ENCODE measurements at regions not wholly inside any gene's neighbourhood (a gene's known extent, or its start where the extent isn't known, plus 50 kb on each side); places are given as distances from the start of the nearest gene placed in this dataset.
"Not testable (repeated sequence)": the region's sequence is repeated elsewhere in the genome, so short reads cannot be mapped to it uniquely, and the experiment has no call there.

DNA sequence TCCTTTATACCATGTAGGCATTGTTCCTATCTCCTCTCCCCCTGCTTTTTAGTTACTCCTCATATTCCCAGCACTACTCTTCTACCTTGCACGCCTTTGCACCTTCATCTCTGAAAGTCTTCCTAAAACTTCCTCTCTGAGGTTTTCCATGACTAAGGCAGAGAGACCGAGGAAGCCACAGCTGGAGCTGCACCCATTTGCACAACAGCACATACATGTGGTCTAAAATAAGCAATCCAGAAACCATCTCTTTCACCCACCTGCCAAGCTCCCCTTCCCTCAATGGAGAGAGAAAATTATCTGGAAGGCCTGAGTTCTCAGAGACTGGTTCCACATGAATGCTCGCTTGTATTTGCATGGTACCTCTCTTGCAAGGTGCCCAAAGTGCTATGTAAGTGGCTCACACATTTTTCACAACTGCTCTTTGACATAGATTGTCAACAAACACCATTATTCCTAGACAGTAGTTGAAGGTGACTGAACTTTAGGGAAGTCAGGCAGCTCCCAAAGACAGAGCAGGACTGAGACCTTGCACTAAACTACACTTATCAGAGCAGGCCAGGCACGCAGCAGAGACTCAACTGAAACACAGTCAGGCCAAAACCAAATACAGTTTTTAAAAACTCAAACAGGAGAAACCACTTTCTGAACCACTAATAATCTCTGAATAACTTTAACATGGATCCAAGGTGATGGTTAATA, 313.2 kb downstream of the TFAP2A start:
- DNase-seq, result no peak

DNA sequence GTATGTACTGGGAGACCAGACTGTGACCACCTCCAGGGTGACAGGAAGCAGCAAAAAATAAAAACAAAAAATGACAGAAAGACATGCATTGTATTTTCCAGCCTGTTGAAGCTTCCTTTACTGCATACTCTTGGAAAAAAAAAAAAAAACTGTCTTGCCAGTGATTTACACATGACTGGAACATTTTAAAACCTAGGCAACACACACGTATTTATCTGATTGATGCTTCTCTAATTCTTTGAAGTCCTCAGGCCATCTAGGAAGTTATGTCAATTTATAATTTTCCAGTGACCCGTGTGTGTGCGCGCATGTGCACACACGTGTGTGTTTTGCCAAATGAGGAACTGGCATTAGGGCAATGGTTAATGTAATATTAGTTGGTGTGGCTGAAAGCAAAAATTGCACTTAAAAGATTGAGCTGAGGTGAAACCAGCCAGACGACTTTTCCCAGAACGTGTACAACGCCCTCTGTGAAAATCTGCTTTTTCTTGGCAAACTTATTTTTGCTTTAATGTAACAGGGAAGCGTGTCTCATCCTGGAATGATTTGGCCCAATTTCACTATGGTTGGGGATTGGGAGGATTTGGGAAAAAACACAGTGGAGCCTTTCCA, 315.2 kb downstream of the TFAP2A start:
- no peak for DNase-seq

DNA sequence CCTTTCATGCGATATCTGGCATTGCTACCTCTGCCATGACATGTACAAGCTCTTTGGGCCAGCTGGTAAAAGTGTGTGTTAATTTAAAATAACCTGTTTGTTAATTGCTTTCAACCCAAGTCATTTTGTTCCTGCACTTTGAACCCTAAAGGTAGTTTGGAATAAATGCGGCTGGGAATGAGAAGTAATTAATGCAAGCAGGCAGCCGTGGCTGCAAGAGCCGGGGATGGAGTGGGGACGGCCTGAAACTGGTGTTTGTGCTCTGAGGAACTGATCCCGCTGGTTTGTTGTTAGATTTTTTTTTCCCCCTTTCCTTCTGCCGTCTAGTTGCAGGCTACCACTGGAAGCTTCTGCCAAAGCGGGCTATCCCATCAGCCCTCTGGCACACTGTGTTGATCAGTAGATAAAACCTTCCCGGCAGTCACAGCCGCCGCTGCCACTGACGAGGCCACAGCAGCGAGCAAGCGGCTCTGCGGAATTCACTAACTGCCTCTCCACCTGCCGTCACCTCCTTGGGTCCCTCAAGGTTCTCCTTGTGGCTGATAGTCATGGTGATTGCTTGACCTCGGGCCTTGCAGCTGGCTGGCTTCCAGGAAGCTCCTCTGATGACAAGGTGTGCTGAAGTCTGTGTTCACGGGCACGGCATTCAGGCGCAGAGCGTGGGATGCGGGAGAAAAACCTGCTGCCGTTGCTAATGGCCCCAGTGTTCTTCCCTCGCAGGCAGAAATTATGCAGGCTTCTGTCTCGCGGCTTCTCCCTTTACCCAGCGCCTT, 315.9 kb downstream of the TFAP2A start:
- DNase-seq, result peak; percentile 18

DNA sequence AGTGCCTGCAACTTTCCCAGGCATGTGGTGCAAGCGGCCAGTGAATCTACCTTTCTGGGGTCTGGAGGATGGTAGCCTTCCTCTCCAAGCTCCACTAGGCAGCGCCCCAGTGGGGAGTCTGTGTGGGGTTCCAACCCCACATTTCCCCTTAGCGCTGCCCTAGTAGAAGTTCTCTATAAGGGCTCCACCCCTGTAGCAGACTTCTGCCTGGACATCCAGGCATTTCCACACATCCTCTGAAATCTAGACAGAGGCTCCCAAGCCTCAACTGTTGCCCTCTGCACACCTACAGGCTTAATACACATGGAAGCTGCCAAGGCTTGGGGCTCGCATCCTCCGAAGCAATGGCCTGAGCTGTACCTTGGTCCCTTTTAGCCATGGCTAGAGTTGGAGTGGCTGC, 321.6 kb downstream of the TFAP2A start:
- no peak for DNase-seq

DNA sequence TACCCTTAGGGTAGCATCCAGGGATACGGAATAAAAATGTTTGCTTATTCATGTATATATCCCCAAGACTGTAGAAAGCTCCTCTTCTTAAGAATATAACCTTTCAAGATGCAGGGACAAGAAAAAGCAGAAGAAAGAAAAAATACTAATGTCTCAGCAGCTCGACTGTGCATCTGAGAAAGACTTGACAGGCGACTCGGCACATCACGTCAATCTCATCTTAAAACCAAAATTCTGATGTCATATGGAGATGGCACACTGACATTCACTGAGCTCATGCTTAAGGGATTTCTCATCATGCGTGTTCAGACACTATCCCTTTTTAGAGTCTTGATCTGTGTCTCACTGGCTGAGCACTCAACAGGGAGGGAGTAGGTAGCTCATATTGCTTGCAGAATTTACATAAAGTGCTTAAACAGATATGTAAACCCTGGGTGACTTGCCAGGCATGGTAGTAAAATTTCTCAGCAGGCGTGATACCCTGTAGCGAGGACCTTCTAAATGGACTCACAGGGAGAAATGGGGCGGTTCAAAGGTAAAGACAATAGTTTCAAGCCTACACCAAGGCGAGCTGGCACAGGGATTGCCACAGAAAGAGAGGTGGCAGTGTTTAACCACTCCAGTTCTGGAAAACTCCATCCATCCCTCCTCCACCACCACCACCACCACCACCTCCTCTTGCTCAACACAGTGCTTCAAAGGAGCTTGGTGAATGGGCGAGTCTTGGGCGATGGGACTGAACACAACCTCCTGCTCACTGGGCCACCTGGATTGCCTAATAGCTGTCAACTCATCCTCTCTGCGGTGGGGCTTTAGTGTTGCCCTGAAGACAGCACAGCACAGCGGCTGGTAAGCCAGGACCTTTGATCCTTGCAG, 330.5 kb downstream of the TFAP2A start:
- no peak for DNase-seq

DNA sequence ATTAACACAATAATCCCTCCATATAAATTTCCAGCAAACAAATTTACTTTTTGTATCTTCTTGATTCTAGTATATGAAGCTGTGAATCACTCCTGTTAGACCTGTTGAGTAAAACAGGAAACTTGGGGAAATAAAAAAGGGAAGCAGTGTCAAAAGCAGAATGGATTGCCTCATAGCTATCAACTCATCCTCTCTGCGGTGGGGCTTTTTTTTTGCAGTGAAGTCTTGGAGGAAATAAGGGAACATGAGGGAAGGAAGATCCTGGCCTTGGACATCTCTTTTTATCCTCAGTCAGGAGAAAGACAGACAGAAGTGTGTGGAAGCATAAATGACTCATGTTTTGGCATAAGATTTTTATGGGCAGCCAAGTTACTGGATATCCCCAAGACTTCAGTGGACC, 332.5 kb downstream of the TFAP2A start:
- no peak for DNase-seq

DNA sequence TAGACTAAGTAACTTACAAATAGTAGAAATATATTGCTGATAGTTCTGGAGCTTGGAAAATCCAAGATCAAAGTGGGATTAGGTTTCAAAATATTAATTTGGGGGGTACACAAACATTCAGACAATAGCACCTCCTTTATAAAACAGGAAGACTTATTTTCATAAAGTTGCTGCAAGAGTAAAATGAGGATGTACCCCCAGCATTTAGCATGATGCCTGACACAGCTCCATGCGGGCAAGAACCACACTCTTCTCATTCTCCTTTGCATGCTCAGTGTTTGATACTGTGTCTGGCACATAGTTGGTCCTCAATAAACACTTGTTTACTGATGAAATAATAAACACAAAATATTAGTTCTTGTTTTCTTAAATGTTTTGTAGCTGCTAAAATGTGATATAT, 332.9 kb downstream of the TFAP2A start:
- no peak for DNase-seq

DNA sequence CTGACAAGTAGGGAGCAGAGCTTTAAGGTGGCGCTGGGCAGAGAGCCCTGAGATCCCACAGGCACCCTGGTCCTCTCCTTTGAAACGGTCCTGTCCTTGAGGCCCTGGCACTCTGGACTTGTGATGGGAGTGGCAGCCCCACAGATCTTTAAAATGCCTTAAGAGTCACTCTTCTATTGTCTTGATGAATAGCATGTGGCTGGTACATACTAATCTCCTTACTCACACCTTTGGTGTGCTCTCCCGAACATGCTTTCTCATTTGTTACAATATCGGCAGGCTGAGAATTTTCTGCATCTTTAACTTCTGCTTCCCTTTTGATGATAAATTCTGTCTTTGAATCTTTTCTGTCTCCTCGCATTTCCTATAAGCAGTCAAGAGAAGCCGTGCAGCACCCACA, 333.8 kb downstream of the TFAP2A start:
- no peak for DNase-seq

DNA sequence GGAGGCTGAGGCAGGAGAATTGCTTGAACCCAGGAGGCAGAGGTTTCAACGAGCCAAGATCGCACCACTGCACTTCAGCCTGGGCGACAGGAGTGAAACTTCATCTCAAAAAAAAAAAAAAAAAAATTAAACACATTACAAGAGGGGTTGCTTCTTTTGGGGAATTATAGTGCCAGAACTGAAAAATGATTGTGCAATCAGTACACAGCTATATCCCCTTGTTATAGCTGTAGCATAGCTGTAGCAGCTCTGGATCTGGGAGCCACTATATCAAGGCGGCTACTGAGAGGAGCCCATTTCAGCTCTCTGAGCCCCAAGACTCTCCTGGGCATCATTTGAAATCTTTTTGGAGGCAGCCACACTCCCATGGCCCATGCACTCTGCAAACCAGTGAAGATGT, 334.3 kb downstream of the TFAP2A start:
- no peak for DNase-seq

DNA sequence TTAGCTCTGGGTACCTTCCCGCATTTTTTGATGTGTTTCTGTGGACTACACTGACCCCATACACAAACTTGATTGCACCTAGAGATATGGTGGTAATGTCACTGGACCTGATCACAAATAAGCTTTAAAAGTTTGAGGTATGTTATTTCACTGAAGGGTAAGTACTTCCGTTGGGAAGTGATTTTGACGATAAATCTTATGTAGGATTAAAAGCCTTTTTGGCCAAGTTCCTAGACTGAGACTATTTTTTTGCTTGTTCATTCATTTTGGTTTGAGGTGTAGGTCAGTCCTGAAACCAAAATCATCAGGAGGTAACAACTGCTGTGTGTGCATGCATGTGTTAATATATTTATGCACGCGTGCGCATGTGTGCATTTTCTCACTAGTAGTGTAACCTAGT, 336.3 kb downstream of the TFAP2A start:
- DNase-seq, result no peak

DNA sequence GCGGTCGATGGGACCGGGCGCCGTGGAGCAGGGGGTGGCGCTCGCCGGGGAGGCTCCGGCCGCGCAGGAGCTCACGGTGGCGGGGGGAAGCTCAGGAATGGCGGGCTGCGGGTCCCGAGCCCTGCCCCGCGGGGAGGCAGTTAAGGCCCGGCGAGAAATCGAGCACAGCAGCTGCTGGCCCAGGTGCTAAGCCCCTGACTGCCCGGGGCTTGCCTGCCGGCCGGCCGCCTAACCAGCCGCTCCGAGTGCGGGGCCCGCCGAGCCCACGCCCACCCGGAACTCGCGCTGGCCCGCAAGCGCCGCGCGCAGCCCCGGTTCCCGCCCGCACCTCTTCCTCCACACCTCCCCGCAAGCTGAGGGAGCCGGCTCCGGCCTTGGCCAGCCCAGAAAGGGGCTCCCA, 340.1 kb downstream of the TFAP2A start:
- not testable (repeated sequence) for DNase-seq

DNA sequence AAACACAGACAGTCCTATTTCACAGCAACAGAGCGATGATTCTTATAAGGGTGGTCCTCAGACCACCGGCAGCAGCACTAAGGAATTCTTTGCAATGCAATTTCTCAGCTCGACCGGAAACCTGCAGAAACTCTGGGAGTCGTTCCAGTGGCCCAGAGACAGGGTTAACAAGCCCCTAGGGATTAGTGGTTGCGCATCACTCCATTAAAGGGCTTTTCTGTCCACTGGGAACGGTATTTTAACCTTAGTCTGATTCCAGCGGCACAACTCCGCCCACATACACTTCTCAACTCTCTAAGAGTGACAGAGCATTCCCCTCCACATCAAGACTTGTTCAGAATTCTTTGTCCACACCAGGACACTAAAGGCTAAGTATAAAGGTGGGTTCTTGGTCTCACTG, 341.5 kb downstream of the TFAP2A start:
- no peak for DNase-seq

DNA sequence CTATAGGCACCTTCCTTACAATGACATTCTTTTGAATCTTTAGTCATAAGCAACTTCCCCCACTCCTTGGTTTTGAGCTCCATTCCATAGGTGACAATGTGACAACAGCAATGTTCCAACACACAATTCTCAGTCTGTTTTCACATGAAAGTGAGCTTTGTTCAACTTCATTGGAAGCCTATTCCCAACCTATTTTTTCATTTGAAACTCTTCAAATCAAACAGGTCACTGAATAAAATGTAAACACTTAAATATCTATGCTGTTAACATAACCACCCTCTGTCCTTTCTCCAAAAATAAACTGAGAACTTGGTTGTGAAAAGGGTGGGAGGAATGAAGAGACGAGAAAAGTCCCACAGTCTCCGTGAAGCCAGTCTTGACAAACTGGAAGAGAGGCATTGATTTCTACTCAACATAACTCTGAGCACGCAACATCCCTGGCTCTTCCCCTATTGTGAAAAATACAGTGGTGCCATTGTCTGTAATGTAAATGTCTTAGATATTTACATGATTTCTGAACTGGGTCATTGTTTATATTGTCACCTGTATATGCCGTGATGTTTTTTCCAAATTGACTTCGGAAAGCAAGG, 343.1 kb downstream of the TFAP2A start:
- DNase-seq, result no peak

DNA sequence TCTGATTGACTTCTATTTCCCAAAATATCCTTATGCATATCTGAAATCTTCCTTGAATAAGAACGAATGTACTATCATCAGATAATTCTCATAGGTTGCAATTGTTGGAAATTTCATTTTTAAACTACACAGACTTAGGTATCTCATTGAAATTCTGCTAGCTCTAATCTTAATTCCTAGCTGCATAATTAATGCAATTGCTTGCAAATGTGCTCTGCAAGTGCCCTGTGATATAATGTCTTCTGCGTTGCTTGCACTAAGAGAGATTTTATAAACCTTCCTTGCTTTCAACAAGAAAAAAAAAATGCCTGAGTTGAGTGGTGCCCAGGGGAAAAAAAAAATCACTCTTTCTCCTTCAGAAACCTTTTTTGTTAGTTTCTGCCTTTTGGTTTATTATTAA, 354.9 kb downstream of the TFAP2A start:
- no peak for DNase-seq

DNA sequence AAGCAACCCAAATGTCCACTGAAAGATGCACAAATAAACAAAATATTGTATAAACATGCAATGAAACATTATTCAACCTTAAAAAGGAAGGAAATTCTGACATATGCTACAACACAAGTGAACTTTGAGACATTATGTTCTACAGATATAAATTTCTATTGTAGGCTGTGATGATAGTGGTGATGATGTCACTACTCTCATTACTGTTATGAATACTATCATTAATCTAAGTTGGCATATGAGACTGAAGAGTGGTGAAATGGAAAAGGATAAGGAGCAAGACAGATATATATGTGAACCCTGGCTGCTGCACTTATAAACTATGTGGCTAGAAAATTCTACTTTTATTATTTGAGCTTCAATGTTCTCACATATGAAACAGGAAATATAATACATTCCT, 360.2 kb downstream of the TFAP2A start:
- DNase-seq, result no peak

DNA sequence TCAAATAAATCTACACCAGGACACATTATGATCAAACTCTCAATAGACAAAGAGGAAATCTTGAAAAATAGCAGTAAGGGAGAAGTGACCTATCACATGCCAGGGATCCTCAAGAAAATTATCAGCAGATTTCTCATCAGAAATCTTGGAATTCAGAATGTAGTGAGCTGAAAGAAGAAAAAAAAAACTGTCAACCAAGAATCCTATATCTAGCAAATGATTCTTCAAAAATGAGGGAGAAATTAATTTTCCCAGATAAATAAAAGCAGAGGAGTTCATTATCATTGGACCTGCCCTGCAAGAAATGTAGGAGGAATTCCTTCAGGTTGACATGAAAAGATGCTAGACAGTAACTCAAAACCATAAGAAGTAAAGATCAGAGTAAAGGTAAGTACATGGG, 363.6 kb downstream of the TFAP2A start:
- no peak for DNase-seq

DNA sequence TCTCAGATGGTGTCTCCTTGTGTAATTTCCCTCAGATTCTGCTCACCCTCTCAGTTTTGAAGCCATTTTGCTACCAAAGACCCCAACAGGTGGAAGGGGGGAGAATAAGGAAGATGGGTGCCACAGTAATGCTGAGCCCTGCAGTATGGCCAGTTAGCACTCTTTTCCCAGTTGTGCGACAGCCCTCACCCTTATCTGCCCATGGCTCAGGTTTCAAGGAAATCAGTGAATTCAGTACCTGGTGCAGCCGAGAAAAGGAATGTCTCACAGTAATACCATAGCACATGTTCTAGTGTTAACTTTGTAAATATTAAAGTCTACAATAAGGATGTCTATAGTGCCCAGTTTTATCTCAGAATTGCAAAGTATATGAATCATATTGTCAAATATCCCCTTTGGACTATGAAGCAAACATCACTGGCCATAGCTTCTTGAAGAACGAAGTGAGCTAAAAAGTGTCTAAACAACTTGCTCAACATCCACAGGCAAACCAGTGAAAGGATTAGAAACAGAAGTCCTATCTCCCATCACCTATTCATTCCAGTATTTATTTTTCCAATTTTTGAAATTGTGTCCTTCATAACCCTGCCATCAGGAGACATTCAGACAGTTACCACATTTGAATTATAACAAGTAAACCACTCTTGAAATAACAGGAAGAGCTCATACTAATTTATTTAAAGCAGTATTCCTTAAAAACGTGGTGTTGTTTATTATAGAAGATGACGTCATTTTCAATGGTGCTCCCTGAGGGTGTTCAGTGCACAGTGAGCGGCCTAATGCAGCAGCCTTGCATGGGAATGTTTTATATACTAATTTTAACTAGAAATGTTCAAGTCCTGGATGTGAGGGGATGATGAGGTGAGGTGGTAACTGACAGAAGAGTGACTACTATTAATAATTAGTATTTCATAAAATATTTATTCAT, 366.2 kb downstream of the TFAP2A start:
- no peak for DNase-seq

DNA sequence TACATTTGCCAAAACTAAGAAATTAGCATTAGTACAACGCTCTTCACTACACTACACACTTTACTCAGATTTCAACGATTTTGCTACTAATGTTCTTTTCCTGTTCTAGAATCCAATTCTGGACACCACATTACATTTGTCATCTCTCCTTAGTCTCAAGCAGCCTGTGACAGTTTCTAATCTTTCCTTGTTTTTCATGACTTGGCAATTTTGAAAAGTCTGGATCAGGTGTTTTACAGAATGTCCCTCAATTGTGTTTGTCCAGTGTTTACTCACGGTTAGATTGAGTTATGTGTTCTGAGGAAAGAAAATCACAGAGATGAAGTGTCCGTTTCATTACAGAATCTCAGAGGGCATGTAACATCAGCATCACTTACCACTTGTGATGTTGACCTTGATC, 372.6 kb downstream of the TFAP2A start:
- no peak for DNase-seq

DNA sequence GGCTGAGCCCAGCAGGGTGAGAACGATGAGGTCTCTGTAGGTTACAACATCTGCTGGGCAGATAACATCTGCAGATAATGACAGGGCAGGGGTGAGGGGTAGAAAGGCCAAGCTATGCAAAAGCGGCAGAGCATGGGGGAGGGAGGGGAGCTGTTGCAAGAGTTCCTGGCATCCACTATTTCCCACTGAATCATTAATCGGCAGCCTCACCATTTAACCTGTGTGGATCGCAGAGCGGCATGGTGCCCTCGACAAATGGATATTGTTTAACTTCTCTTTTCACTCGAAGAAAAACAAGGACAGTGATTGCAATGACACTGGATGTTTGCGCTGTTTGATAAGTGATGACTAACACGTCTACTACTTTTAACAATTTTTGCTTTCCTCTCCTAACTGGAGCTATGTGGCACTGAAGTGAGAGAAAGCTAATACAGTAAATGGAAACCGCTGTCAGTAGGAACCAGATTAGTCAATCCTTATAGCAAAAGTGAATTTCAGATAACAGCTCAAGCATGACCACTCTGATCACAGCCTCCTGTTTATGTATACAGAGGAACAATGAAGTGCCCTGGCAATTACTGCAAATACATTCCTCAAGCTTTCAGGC, 381.5 kb downstream of the TFAP2A start:
- peak; percentile 16 for DNase-seq

DNA sequence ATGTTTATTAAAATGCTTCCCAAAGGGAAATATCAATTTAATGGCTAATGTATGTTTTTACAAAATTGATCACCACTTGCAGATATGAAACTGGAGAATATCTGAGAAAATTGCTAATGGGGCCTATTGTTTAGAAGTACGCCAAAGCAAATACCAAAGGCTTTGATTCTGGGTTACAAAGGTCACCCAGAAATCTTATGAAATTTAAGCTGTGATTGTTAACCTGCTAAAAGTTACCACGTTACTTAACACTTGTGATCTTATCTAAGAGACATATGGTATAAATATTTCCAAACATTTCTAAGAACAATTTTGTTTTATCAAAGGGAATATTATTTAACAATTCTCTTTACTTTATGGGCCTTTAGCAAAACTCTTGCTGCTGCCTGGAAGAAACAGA, 383.3 kb downstream of the TFAP2A start:
- DNase-seq, result no peak

DNA sequence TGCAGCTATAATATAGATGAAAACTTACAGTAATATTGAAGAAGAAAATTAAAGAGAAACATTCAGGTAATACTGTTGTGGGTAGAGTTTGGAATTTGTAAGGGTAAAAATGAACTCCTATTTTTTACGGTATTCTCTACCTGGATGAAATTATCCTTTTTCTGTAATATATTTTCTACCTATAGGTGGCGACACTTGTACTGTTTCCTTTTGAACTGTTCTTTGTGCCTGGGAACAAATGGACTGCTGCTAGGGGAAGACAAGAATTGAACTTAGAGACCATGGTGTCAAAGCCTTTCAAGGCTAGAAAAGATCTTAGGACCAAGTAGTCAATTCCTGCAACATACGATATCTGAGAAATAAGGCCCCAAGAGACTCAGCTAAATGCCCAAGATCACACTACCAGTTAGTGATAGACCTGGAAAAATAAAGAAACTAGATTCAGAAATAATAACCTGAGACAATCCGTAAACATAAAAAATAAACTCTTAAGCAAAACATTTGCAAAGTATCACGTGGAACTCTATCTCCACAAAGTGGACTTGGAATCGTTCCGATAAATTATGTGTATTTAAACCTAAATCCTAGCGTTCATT, 383.8 kb downstream of the TFAP2A start:
- DNase-seq, result no peak

Measured in DMS79 treated with DMSO at 0.1 percent for 48 hours (cell line).